Panc1 (cell line): ENCODE measurements at regions not wholly inside any gene's neighbourhood (a gene's known extent, or its start where the extent isn't known, plus 50 kb on each side); places are given as distances from the start of the nearest gene placed in this dataset.

Experiments used
- ATAC-seq: fragments of 200-7000 bp; cut with Tn5 transposase; 2 replicates; pipeline ENCODE4 v1.9.1; 2020; ENCODE audit warnings: mild to moderate bottlenecking, moderate library complexity
- BruUV-seq: library from RNA; stranded (reverse); fragments of 400-500 nt; replicated peaks from 2 replicates; lab custom pipeline; 2021; lab: Mats Ljungman, UMichigan
- CTCF ChIA-PET: fragments of 300-600 bp; sonication (Branson Sonifier 250); formaldehyde crosslinking; loops from one replicate; lab custom pipeline; 2022; ENCODE audit warnings: antibody characterized with exemption; lab: Charles Lee
- POLR2A ChIA-PET: fragments of 300-600 bp; sonication (Branson Sonifier 250); formaldehyde crosslinking; loops from one replicate; lab custom pipeline; 2022; ENCODE audit warnings: antibody characterized with exemption; lab: Charles Lee
- DNase-seq: peaks from one replicate; pipeline ENCODE4 v3.0.0-alpha.2; 2010; ENCODE audit warnings: low read depth, low spot score
- H3K27ac ChIP-seq: 2 replicates; pipeline ENCODE4 v1.5.1; 2011; ENCODE audit warnings: mild to moderate bottlenecking, low read length, inconsistent platforms
- H3K27me3 ChIP-seq: fragments of 200-500 bp; sonication (Bioruptor generic); 2 replicates; pipeline ENCODE4 v1.6.0; 2014; ENCODE audit warnings: low read length, inconsistent platforms; ENCODE audit not compliant: control insufficient read depth, insufficient read depth
- H3K36me3 ChIP-seq: fragments of 200-500 bp; sonication (Bioruptor generic); 2 replicates; pipeline ENCODE4 v1.5.1; 2014; ENCODE audit warnings: inconsistent platforms, mild to moderate bottlenecking, low read length, moderate library complexity; ENCODE audit not compliant: control insufficient read depth, insufficient read depth
- H3K4me1 ChIP-seq: 2 replicates; pipeline ENCODE4 v1.5.1; 2011; ENCODE audit warnings: inconsistent platforms, mild to moderate bottlenecking, low read length, moderate library complexity; ENCODE audit not compliant: control insufficient read depth, insufficient read depth
- H3K4me3 ChIP-seq, 2 experiments: 2 replicates each; pipeline ENCODE4 v1.5.1; 2011 to 2012; ENCODE audit warnings: low read depth in 2 of 2, low read length in 2 of 2, mild to moderate bottlenecking in 2 of 2, inconsistent platforms in 1 of 2, moderate library complexity in 1 of 2
- H3K9me3 ChIP-seq: fragments of 200-500 bp; sonication (Bioruptor generic); 2 replicates; pipeline ENCODE4 v1.5.1; 2014; ENCODE audit warnings: low read depth, mild to moderate bottlenecking, inconsistent platforms, low read length, moderate library complexity; ENCODE audit not compliant: control insufficient read depth, insufficient read depth
- CTCF ChIP-seq: fragments of 450-650 bp; IDR thresholded peaks from 2 replicates; pipeline ENCODE4 v1.5.1; 2017; ENCODE audit warnings: mild to moderate bottlenecking
- POLR2AphosphoS5 ChIP-seq: IDR thresholded peaks from 2 replicates; pipeline ENCODE4 v1.6.1; 2012; ENCODE audit warnings: mild to moderate bottlenecking, low read depth, low read length, moderate library complexity
- SIN3A ChIP-seq: IDR thresholded peaks from 2 replicates; pipeline ENCODE4 v1.6.1; 2012; ENCODE audit warnings: low read depth, mild to moderate bottlenecking, low read length, moderate library complexity, borderline replicate concordance; ENCODE audit not compliant: insufficient read depth
- TCF7L2 ChIP-seq: IDR thresholded peaks from 2 replicates; pipeline ENCODE4 v1.6.1; 2011; ENCODE audit warnings: mild to moderate bottlenecking, low read depth, low read length, inconsistent platforms
- in situ Hi-C: cut with HindIII; loops from 2 replicates; pipeline ENCODE4 v1.10.0; 2016; ENCODE audit warnings: low sequenced_read_pairs, low pct_unique_long_range_greater_than_20kb
- intact Hi-C: fragments of 100-400 bp; cut with micrococcal nuclease; formaldehyde crosslinking; loops from one replicate; pipeline ENCODE4 v1.10.0; 2022; ENCODE audit not compliant: unreplicated experiment
- TF ChIP-seq, protein P1 (sequence below), 2 experiments: IDR thresholded peaks; 2 replicates each; pipeline ENCODE4 v1.6.1; 2011 to 2012; ENCODE audit warnings: low read depth in 2 of 2, control low read depth in 1 of 2, low read length in 1 of 2, mild to moderate bottlenecking in 1 of 2, moderate library complexity in 1 of 2; ENCODE audit not compliant: insufficient read depth in 1 of 2

DNA sequence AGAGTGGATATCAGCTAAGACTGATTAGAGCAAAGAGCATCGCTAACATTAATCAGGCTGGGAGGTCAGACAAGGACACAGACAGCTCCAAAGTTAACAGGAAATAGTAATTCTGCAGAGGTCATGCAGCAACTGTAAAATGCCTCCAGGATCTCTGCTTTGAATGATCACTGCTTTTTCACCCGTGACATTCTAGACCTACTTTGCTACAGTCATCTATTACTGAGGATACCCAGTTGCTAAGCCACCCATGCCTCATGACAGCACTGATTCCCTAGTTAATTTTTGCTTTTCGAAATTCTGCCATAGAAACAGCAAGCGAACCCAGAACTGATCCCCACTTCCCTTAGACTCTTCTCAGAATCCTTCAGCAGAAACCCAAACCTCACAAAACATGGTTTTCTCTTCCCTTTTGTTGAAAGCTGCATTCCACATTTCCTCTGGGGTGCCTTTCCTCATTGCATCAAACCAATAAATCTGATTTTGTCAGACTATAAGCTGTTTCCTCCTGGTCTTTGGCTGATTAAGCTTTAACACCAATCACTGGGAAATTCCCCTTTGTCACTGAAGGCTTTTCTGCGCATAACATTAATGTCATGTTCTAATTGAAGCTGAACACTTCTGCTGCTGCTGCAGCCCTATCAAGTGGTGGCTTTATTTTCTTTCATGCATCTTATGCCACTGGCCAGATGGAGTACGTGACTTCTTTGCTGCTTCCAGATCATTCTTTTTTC, 201.1 kb upstream of the CHD1 start:
- DNase-seq (no peak), ATAC-seq (no peak)
- H3K4me3 ChIP-seq, result no peak overlapping the region
- in situ Hi-C loops, result no loop called here
- no peaks in the 10 kb centered on the region for H3K9me3 ChIP-seq
- ChIA-PET CTCF (no interaction called here), POLR2A (no interaction called here)
- no peaks in the 10 kb centered on the region for H3K27me3 ChIP-seq
- H3K36me3 ChIP-seq, result no peaks in the 10 kb centered on the region
- H3K4me1 ChIP-seq, result no peaks in the 10 kb centered on the region
- intact Hi-C loops, result no loop called here
- no peak overlapping the region for H3K27ac ChIP-seq
- TF ChIP-seq TCF7L2, result no peak
- no peak for TF ChIP-seq CTCF
- no peak for TF ChIP-seq SIN3A
- TF ChIP-seq, protein P1, sequence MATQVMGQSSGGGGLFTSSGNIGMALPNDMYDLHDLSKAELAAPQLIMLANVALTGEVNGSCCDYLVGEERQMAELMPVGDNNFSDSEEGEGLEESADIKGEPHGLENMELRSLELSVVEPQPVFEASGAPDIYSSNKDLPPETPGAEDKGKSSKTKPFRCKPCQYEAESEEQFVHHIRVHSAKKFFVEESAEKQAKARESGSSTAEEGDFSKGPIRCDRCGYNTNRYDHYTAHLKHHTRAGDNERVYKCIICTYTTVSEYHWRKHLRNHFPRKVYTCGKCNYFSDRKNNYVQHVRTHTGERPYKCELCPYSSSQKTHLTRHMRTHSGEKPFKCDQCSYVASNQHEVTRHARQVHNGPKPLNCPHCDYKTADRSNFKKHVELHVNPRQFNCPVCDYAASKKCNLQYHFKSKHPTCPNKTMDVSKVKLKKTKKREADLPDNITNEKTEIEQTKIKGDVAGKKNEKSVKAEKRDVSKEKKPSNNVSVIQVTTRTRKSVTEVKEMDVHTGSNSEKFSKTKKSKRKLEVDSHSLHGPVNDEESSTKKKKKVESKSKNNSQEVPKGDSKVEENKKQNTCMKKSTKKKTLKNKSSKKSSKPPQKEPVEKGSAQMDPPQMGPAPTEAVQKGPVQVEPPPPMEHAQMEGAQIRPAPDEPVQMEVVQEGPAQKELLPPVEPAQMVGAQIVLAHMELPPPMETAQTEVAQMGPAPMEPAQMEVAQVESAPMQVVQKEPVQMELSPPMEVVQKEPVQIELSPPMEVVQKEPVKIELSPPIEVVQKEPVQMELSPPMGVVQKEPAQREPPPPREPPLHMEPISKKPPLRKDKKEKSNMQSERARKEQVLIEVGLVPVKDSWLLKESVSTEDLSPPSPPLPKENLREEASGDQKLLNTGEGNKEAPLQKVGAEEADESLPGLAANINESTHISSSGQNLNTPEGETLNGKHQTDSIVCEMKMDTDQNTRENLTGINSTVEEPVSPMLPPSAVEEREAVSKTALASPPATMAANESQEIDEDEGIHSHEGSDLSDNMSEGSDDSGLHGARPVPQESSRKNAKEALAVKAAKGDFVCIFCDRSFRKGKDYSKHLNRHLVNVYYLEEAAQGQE (IDR thresholded peaks at IDR 0.05; ENCODE audit: insufficient read depth in 1 of 2, low read depth in 2 of 2, low read length in 1 of 2), result no peak
- no peak for TF ChIP-seq POLR2AphosphoS5
- BruUV-seq, result no TSS peak

- in situ Hi-C loops, result no loop called here
- Histone ChIP-seq H3K4me1 (no peaks in the 10 kb centered on the region), H3K36me3 (no peaks in the 10 kb centered on the region), H3K27me3 (no peaks in the 10 kb centered on the region), H3K4me3 (no peak overlapping the region), H3K27ac (no peak overlapping the region), H3K9me3 (no peaks in the 10 kb centered on the region)
- ATAC-seq (no peak), DNase-seq (no peak)
- CTCF ChIA-PET, result no interaction called here
- TF ChIP-seq SIN3A (no peak), TCF7L2 (no peak), CTCF (no peak)
- TF ChIP-seq, protein P1 (IDR thresholded peaks at IDR 0.05; ENCODE audit: insufficient read depth in 1 of 2, low read depth in 2 of 2, low read length in 1 of 2), result no peak
- POLR2A ChIA-PET, result no interaction called here
- BruUV-seq, result no TSS peak
- intact Hi-C loops, result no loop called here
These were observed 194.2 kb upstream of the CHD1 start for GRCh38 chr5:99122976-99123375.
